ENCODE measurements at regions not wholly inside any gene's neighbourhood (a gene's known extent, or its start where the extent isn't known, plus 50 kb on each side); places are given as distances from the start of the nearest gene placed in this dataset.

GRCh38 chr4:181308476-181309312, 934.5 kb upstream of the TENM3 start:
- no peak overlapping the region for H2BK12ac ChIP-seq (ENCODE audit: low read length)
- H3K4me1 ChIP-seq (ENCODE audit: control insufficient read depth in 2 of 2, insufficient read depth in 1 of 2, low read depth in 1 of 2, low read length in 2 of 2), result peaks cover 1 to 14% of the 10 kb centered on the region in 2 donors
- no peak overlapping the region for H4K91ac ChIP-seq (ENCODE audit: low read depth, low read length, poor library complexity)
- no peak overlapping the region for H3K4me2 ChIP-seq (ENCODE audit: insufficient read depth, low read length, poor library complexity, severe bottlenecking)
- no peak overlapping the region for H3K4me3 ChIP-seq (ENCODE audit: low read length in 2 of 2)
- no peak overlapping the region for H2BK120ac ChIP-seq (ENCODE audit: low read depth, low read length)
- no peak overlapping the region for H3K4ac ChIP-seq (ENCODE audit: low read length)
- H3K14ac ChIP-seq (ENCODE audit: low read length), result no peak overlapping the region
- H3K23ac ChIP-seq (ENCODE audit: low read depth, low read length, poor library complexity), result no peak overlapping the region
- no peak for DNase-seq (ENCODE audit: low spot score)
- no peak overlapping the region for H3K18ac ChIP-seq (ENCODE audit: low read length)
- WGBS, 2 donors (ENCODE audit: extremely low coverage in 2 of 2, insufficient read length in 2 of 2, insufficient replicate concordance in 1 of 2), result no CpG with 5 or more reads among the region's 7 CpGs
- peaks cover 0 to 1% of the 10 kb centered on the region in 2 donors for H3K9me3 ChIP-seq (replicated peaks in 1 of 2; ENCODE audit: control insufficient read depth in 2 of 2, insufficient read depth in 1 of 2, low read depth in 1 of 2, low read length in 2 of 2)
- H3K9ac ChIP-seq (ENCODE audit: low read depth, low read length, poor library complexity), result no peak overlapping the region
- no peak overlapping the region for H4K8ac ChIP-seq (ENCODE audit: low read depth, low read length)
- no peak overlapping the region for H2AK5ac ChIP-seq (ENCODE audit: low read depth, low read length)
- H3K79me1 ChIP-seq (ENCODE audit: low read depth, low read length), result no peaks in the 10 kb centered on the region
- H2AFZ ChIP-seq (ENCODE audit: low read length), result peak overlapping the region; percentile 74
- no peaks in the 10 kb centered on the region for H3K27me3 ChIP-seq (ENCODE audit: control insufficient read depth in 3 of 3, insufficient read depth in 3 of 3, low read depth in 1 of 3, low read length in 3 of 3)
- no peak overlapping the region for H3K27ac ChIP-seq (replicated peaks; ENCODE audit: low read length)
- H2BK15ac ChIP-seq (ENCODE audit: low read length), result no peak overlapping the region
- H3K36me3 ChIP-seq (replicated peaks in 1 of 2; ENCODE audit: control insufficient read depth in 2 of 2, insufficient read depth in 2 of 2, low read length in 2 of 2), result no peaks in the 10 kb centered on the region
- H2BK5ac ChIP-seq (ENCODE audit: low read length), result no peak overlapping the region

DNA sequence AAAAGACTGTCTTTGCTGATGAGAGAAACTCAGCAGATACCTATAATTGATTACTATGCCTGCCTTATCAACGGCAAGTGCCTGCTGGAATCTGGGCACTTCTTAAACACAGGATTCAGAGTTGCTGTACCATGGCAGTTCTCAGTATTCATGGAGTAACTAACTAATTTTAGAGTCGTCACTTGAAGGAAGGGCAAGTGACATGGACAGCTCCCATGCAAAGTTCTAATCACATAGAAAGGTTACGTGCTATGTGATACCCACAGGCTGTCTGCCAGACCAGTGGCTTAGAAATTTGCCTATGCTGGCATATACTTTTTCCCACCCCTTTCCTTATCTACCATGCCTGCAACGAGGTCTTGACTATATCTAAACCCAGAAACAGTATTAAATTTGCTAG, 931.1 kb upstream of the TENM3 start:
- no peaks in the 10 kb centered on the region for H3K27me3 ChIP-seq (ENCODE audit: control insufficient read depth in 3 of 3, insufficient read depth in 3 of 3, low read depth in 1 of 3, low read length in 3 of 3)
- no peak overlapping the region for H3K27ac ChIP-seq (replicated peaks; ENCODE audit: low read length)
- H2AK5ac ChIP-seq (ENCODE audit: low read depth, low read length), result no peak overlapping the region
- no peak overlapping the region for H3K9ac ChIP-seq (ENCODE audit: low read depth, low read length, poor library complexity)
- peaks cover 1 to 14% of the 10 kb centered on the region in 2 donors for H3K4me1 ChIP-seq (ENCODE audit: control insufficient read depth in 2 of 2, insufficient read depth in 1 of 2, low read depth in 1 of 2, low read length in 2 of 2)
- peaks cover 1 to 7% of the 10 kb centered on the region in 2 donors for H3K9me3 ChIP-seq (replicated peaks in 1 of 2; ENCODE audit: control insufficient read depth in 2 of 2, insufficient read depth in 1 of 2, low read depth in 1 of 2, low read length in 2 of 2)
- no peak overlapping the region for H4K8ac ChIP-seq (ENCODE audit: low read depth, low read length)
- H4K91ac ChIP-seq (ENCODE audit: low read depth, low read length, poor library complexity), result no peak overlapping the region
- H2AFZ ChIP-seq (ENCODE audit: low read length), result no peak overlapping the region
- H3K23ac ChIP-seq (ENCODE audit: low read depth, low read length, poor library complexity), result no peak overlapping the region
- H2BK5ac ChIP-seq (ENCODE audit: low read length), result no peak overlapping the region
- no peaks in the 10 kb centered on the region for H3K36me3 ChIP-seq (replicated peaks in 1 of 2; ENCODE audit: control insufficient read depth in 2 of 2, insufficient read depth in 2 of 2, low read length in 2 of 2)
- H3K4me3 ChIP-seq (ENCODE audit: low read length in 2 of 2), result no peak overlapping the region
- no peak for DNase-seq (ENCODE audit: low spot score)
- H3K18ac ChIP-seq (ENCODE audit: low read length), result no peak overlapping the region
- H3K4me2 ChIP-seq (ENCODE audit: insufficient read depth, low read length, poor library complexity, severe bottlenecking), result no peak overlapping the region
- WGBS, 2 donors (ENCODE audit: extremely low coverage in 2 of 2, insufficient read length in 2 of 2, insufficient replicate concordance in 1 of 2), result no CpG with 5 or more reads among the region's 4 CpGs
- H2BK12ac ChIP-seq (ENCODE audit: low read length), result no peak overlapping the region
- no peak overlapping the region for H2BK120ac ChIP-seq (ENCODE audit: low read depth, low read length)
- H3K14ac ChIP-seq (ENCODE audit: low read length), result no peak overlapping the region
- no peaks in the 10 kb centered on the region for H3K79me1 ChIP-seq (ENCODE audit: low read depth, low read length)
- no peak overlapping the region for H2BK15ac ChIP-seq (ENCODE audit: low read length)
- no peak overlapping the region for H3K4ac ChIP-seq (ENCODE audit: low read length)

GRCh38 chr4:181319629-181320028, 923.6 kb upstream of the TENM3 start:
- Histone ChIP-seq H3K27me3 (ENCODE audit: control insufficient read depth in 3 of 3, insufficient read depth in 3 of 3, low read depth in 1 of 3, low read length in 3 of 3) (no peaks in the 10 kb centered on the region), H2BK120ac (ENCODE audit: low read depth, low read length) (no peak overlapping the region), H3K4me1 (ENCODE audit: control insufficient read depth in 2 of 2, insufficient read depth in 1 of 2, low read depth in 1 of 2, low read length in 2 of 2) (no peaks in the 10 kb centered on the region), H3K4me3 (ENCODE audit: low read length in 2 of 2) (no peak overlapping the region), H3K18ac (ENCODE audit: low read length) (no peak overlapping the region), H2AFZ (ENCODE audit: low read length) (no peak overlapping the region), H3K9ac (ENCODE audit: low read depth, low read length, poor library complexity) (no peak overlapping the region), H3K14ac (ENCODE audit: low read length) (no peak overlapping the region), H3K23ac (ENCODE audit: low read depth, low read length, poor library complexity) (no peak overlapping the region), H4K91ac (ENCODE audit: low read depth, low read length, poor library complexity) (no peak overlapping the region), H3K79me1 (ENCODE audit: low read depth, low read length) (no peaks in the 10 kb centered on the region), H3K4me2 (ENCODE audit: insufficient read depth, low read length, poor library complexity, severe bottlenecking) (no peak overlapping the region), H3K36me3 (replicated peaks in 1 of 2; ENCODE audit: control insufficient read depth in 2 of 2, insufficient read depth in 2 of 2, low read length in 2 of 2) (no peaks in the 10 kb centered on the region), H2BK15ac (ENCODE audit: low read length) (no peak overlapping the region), H2BK12ac (ENCODE audit: low read length) (no peak overlapping the region), H3K27ac (replicated peaks; ENCODE audit: low read length) (no peak overlapping the region), H3K9me3 (replicated peaks in 1 of 2; ENCODE audit: control insufficient read depth in 2 of 2, insufficient read depth in 1 of 2, low read depth in 1 of 2, low read length in 2 of 2) (peaks cover 0 to 4% of the 10 kb centered on the region in 2 donors), H4K8ac (ENCODE audit: low read depth, low read length) (no peak overlapping the region), H2BK5ac (ENCODE audit: low read length) (no peak overlapping the region), H2AK5ac (ENCODE audit: low read depth, low read length) (no peak overlapping the region), H3K4ac (ENCODE audit: low read length) (no peak overlapping the region)
- WGBS, 2 donors (ENCODE audit: extremely low coverage in 2 of 2, insufficient read length in 2 of 2, insufficient replicate concordance in 1 of 2), result no CpG with 5 or more reads among the region's 5 CpGs
- DNase-seq (ENCODE audit: low spot score), result no peak

DNA sequence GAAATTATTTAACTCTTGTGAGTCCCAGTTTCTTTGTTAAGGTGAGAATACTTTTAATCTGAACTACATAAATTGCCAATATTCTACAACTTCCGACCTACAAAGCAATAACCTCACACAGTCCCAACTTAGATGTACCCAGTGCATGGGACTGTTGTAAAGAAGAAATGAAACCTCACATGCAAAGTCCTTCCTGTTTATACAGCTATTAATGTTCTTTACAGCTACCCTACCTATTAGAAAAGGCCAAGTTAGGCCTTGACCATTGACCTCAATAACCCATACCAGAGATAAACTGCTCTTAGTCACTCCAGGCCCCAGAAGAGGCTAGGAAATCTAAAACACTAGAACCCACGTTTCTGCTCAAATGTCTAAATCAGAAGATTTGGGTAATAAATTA, 920.1 kb upstream of the TENM3 start:
- no peak for DNase-seq (ENCODE audit: low spot score)
- no CpG with 5 or more reads among the region's 2 CpGs for WGBS, 2 donors (ENCODE audit: extremely low coverage in 2 of 2, insufficient read length in 2 of 2, insufficient replicate concordance in 1 of 2)
- no peak overlapping the region for H3K27ac ChIP-seq (replicated peaks; ENCODE audit: low read length)
- H2BK120ac ChIP-seq (ENCODE audit: low read depth, low read length), result no peak overlapping the region
- no peak overlapping the region for H2AK5ac ChIP-seq (ENCODE audit: low read depth, low read length)
- peaks cover 0 to under 1% of the 10 kb centered on the region in 2 donors for H3K9me3 ChIP-seq (replicated peaks in 1 of 2; ENCODE audit: control insufficient read depth in 2 of 2, insufficient read depth in 1 of 2, low read depth in 1 of 2, low read length in 2 of 2)
- H4K91ac ChIP-seq (ENCODE audit: low read depth, low read length, poor library complexity), result no peak overlapping the region
- no peak overlapping the region for H3K4me2 ChIP-seq (ENCODE audit: insufficient read depth, low read length, poor library complexity, severe bottlenecking)
- H2AFZ ChIP-seq (ENCODE audit: low read length), result no peak overlapping the region
- H3K9ac ChIP-seq (ENCODE audit: low read depth, low read length, poor library complexity), result no peak overlapping the region
- no peak overlapping the region for H3K18ac ChIP-seq (ENCODE audit: low read length)
- H3K27me3 ChIP-seq (ENCODE audit: control insufficient read depth in 3 of 3, insufficient read depth in 3 of 3, low read depth in 1 of 3, low read length in 3 of 3), result no peaks in the 10 kb centered on the region
- H4K8ac ChIP-seq (ENCODE audit: low read depth, low read length), result no peak overlapping the region
- no peak overlapping the region for H3K14ac ChIP-seq (ENCODE audit: low read length)
- no peak overlapping the region for H2BK15ac ChIP-seq (ENCODE audit: low read length)
- no peak overlapping the region for H3K4ac ChIP-seq (ENCODE audit: low read length)
- no peak overlapping the region for H3K23ac ChIP-seq (ENCODE audit: low read depth, low read length, poor library complexity)
- H2BK12ac ChIP-seq (ENCODE audit: low read length), result no peak overlapping the region
- H3K4me1 ChIP-seq (ENCODE audit: control insufficient read depth in 2 of 2, insufficient read depth in 1 of 2, low read depth in 1 of 2, low read length in 2 of 2), result no peaks in the 10 kb centered on the region
- H3K79me1 ChIP-seq (ENCODE audit: low read depth, low read length), result no peaks in the 10 kb centered on the region
- H3K36me3 ChIP-seq (replicated peaks in 1 of 2; ENCODE audit: control insufficient read depth in 2 of 2, insufficient read depth in 2 of 2, low read length in 2 of 2), result no peaks in the 10 kb centered on the region
- no peak overlapping the region for H2BK5ac ChIP-seq (ENCODE audit: low read length)
- no peak overlapping the region for H3K4me3 ChIP-seq (ENCODE audit: low read length in 2 of 2)

All from neuronal stem cell (in vitro differentiated cells).